Caki2 (cell line): ENCODE measurements at regions not wholly inside any gene's neighbourhood (a gene's known extent, or its start where the extent isn't known, plus 50 kb on each side); places are given as distances from the start of the nearest gene placed in this dataset.

Experiments used
- DNase-seq: peaks from one replicate; pipeline ENCODE4 v3.0.0-alpha.2; 2015; ENCODE audit warnings: low read depth
- in situ Hi-C: cut with HindIII; loops from 2 replicates; pipeline ENCODE4 v1.10.0; 2016; ENCODE audit warnings: low sequenced_read_pairs, low pct_unique_long_range_greater_than_20kb, mixed read lengths

- in situ Hi-C loops = no loop called here
- no peak for DNase-seq
Measured at GRCh38 chr7:86929293-86930109, 130.0 kb downstream of the ELAPOR2 start.

DNA sequence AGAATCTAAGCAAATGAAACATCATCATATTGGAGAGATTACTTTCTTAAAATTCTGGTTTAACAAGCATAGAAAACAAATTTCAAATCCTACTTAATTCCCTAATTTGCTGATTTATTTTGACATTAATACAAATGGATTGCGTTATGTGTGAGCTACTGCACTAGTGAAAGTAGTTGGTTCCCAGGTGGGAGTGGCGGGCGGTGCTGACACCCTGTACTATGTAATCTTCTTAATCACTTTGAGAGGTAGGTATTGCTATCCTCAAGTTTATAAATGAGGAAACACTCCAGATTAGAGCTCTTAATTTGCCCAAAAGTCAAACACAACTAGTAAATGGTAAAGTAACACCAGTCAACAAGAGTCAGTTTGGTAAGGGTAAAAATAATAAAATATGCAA is 131.1 kb downstream of the ELAPOR2 start:
- DNase-seq = no peak
- in situ Hi-C loops = no loop called here

DNA sequence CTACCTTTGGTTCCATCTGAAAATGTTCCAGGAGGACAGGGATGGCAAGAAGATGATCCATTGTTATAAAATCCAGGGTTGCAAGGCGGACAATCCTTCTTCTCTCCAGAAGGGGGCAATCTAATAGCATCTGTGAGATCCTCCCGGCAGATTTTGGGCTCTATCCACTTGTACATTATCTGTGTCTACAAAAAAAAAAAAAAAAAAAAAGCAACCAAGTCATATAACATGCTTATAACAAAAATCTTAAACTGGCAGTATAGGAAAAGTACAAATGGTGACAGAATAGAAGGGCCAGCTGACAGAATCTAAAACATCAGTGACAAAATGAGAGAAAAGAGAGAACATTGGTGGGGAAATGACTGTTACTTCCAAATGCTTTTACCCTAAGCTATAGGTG is 132.7 kb downstream of the ELAPOR2 start:
- in situ Hi-C loops = no loop called here
- DNase-seq = peak; percentile 33

- in situ Hi-C loops = no loop called here
- no peak for DNase-seq
Measured at GRCh38 chr7:86925221-86925620, 134.2 kb downstream of the ELAPOR2 start.

DNA sequence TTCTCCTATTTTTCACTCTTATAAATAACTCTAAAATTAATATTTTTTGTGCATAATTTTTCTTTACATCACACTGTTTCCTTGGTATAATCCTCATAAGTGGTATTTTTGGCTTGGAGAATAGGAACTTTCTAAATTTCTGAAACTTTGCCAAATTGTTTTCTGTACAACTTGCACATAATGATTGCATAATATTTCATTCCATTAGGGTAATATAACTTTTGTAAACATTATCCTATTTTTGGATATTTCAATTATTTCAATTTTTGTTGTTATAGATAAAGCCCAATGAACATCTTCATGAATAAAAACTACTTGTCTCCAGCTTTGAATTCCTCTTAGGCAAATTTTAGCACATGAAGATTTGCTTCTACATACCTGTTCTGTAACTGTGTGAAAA is 135.9 kb downstream of the ELAPOR2 start:
- no peak for DNase-seq
- in situ Hi-C loops = no loop called here

DNA sequence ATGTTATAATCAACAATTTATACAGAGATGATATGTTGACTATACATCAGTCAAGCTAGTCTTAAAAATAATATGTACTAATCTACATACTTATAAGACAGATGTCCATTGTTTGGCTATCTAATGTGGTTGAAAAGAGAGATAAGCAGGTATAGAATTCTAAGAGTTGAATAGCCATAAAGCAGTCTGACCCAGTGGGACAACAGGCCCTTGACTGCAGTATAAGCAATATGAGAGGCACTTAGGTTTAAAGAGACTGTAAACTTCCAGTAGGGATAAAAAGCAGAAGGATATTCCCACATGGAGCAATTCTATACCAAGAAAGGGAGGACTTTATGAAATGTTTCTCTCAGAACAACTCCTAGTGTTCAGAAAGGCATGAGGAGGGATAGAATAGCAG is 139.3 kb downstream of the ELAPOR2 start:
- in situ Hi-C loops = no loop called here

GRCh38 chr7:86918245-86918644 is 141.2 kb downstream of the ELAPOR2 start:
- DNase-seq = no peak
- in situ Hi-C loops = no loop called here

More for the DNA sequence above, 139.3 kb downstream of the ELAPOR2 start:
- DNase-seq = no peak

- in situ Hi-C loops = no loop called here
- DNase-seq = no peak
Measured at GRCh38 chr7:86916277-86916825, 143.1 kb downstream of the ELAPOR2 start.

DNA sequence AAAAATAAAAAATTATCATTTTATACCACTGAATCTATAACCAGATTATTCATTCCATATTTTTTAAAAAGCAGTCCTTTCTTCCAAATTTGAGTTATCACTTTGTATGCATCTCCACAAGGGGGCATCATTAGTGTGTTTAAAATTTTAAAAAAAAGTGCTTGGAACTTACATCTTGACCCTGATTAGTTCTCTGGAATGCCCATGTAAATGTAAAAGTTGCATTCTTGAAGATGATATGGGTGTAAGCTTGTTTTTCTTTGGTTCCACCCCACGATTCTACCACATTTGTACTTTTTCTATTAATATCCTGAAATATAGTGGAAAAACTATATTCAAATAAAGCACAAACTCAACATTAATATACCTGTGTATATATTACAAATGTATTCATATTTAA is 144.9 kb downstream of the ELAPOR2 start:
- in situ Hi-C loops = no loop called here
- DNase-seq = no peak
